H9 (cell line): ENCODE measurements at regions not wholly inside any gene's neighbourhood (a gene's known extent, or its start where the extent isn't known, plus 50 kb on each side); places are given as distances from the start of the nearest gene placed in this dataset.

Experiments
- DNase-seq: peaks from one replicate; pipeline ENCODE4 v3.0.0-alpha.2; 2017
- H2AFZ ChIP-seq: one replicate; pipeline ENCODE4 v1.6.1; 2013; ENCODE audit warnings: mild to moderate bottlenecking, low read length, control low read depth, moderate library complexity
- H2AK5ac ChIP-seq: 2 replicates; pipeline ENCODE4 v1.6.1; 2013; ENCODE audit warnings: low read length, control low read depth, mixed read lengths; ENCODE audit not compliant: insufficient read length
- H2BK120ac ChIP-seq: one replicate; pipeline ENCODE4 v1.6.1; 2013; ENCODE audit warnings: low read depth, mild to moderate bottlenecking, low read length, control low read depth, inconsistent platforms; ENCODE audit not compliant: poor library complexity, severe bottlenecking
- H2BK12ac ChIP-seq: 2 replicates; pipeline ENCODE4 v1.6.1; 2013; ENCODE audit warnings: low read length, control low read depth, mixed read lengths, low read depth; ENCODE audit not compliant: insufficient read length
- H2BK15ac ChIP-seq: 2 replicates; pipeline ENCODE4 v1.6.1; 2013; ENCODE audit warnings: low read depth, low read length, control low read depth
- H2BK20ac ChIP-seq: one replicate; pipeline ENCODE4 v1.6.1; 2013; ENCODE audit warnings: low read depth, mild to moderate bottlenecking, low read length, control low read depth, inconsistent platforms; ENCODE audit not compliant: poor library complexity, severe bottlenecking
- H2BK5ac ChIP-seq: 2 replicates; pipeline ENCODE4 v1.6.1; 2013; ENCODE audit warnings: low read length, control low read depth, mixed read lengths; ENCODE audit not compliant: insufficient read length
- H3K14ac ChIP-seq: 2 replicates; pipeline ENCODE4 v1.6.1; 2013; ENCODE audit warnings: low read length, control low read depth; ENCODE audit not compliant: insufficient read depth
- H3K18ac ChIP-seq: 2 replicates; pipeline ENCODE4 v1.6.1; 2013; ENCODE audit warnings: low read depth, mild to moderate bottlenecking, mixed read lengths, low read length, control low read depth; ENCODE audit not compliant: insufficient read length
- H3K23ac ChIP-seq: 2 replicates; pipeline ENCODE4 v1.6.1; 2013; ENCODE audit warnings: low read length, control low read depth, mixed read lengths, low read depth; ENCODE audit not compliant: insufficient read length
- H3K23me2 ChIP-seq: 2 replicates; pipeline ENCODE4 v1.6.1; 2013; ENCODE audit warnings: low read depth, mild to moderate bottlenecking, mixed read lengths, low read length, control low read depth; ENCODE audit not compliant: insufficient read length, poor library complexity, severe bottlenecking
- H3K27ac ChIP-seq: 2 replicates; pipeline ENCODE4 v1.5.1; 2013; ENCODE audit warnings: low read length, control low read depth, mixed read lengths, low read depth; ENCODE audit not compliant: insufficient read length
- H3K27me3 ChIP-seq: 2 replicates; pipeline ENCODE4 v1.6.1; 2013; ENCODE audit warnings: low read length, control low read depth, inconsistent platforms; ENCODE audit not compliant: insufficient read depth
- H3K4ac ChIP-seq: 2 replicates; pipeline ENCODE4 v1.6.1; 2013; ENCODE audit warnings: low read depth, mild to moderate bottlenecking, control low read depth, inconsistent platforms, low read length, moderate library complexity
- H3K4me1 ChIP-seq: 2 replicates; pipeline ENCODE4 v1.6.1; 2013; ENCODE audit warnings: low read length, control low read depth, inconsistent platforms; ENCODE audit not compliant: insufficient read depth
- H3K4me2 ChIP-seq: 2 replicates; pipeline ENCODE4 v1.6.1; 2013; ENCODE audit warnings: low read length, control low read depth, mixed read lengths; ENCODE audit not compliant: insufficient read length, insufficient read depth
- H3K56ac ChIP-seq: 2 replicates; pipeline ENCODE4 v1.6.1; 2013; ENCODE audit warnings: low read depth, mild to moderate bottlenecking, mixed read lengths, low read length, control low read depth; ENCODE audit not compliant: insufficient read length
- H3K79me1 ChIP-seq: 2 replicates; pipeline ENCODE4 v1.6.1; 2013; ENCODE audit warnings: low read depth, mild to moderate bottlenecking, moderate library complexity, low read length, control low read depth, inconsistent platforms; ENCODE audit not compliant: insufficient read depth, poor library complexity, severe bottlenecking
- H3K79me2 ChIP-seq: 2 replicates; pipeline ENCODE4 v1.6.1; 2013; ENCODE audit warnings: low read length, control low read depth, inconsistent platforms; ENCODE audit not compliant: insufficient read depth
- H3K9ac ChIP-seq: 2 replicates; pipeline ENCODE4 v1.6.1; 2013; ENCODE audit warnings: low read length, control low read depth, mixed read lengths; ENCODE audit not compliant: insufficient read length; ENCODE audit errors: extremely low read depth
- H3K9me3 ChIP-seq: one replicate; pipeline ENCODE4 v1.6.1; 2013; ENCODE audit warnings: low read depth, low read length, inconsistent platforms; ENCODE audit not compliant: control insufficient read depth
- H3T11ph ChIP-seq: one replicate; pipeline ENCODE4 v1.6.1; 2013; ENCODE audit warnings: mild to moderate bottlenecking, low read length, control low read depth, inconsistent platforms
- H4K20me1 ChIP-seq: one replicate; pipeline ENCODE4 v1.6.1; 2013; ENCODE audit not compliant: control insufficient read depth, insufficient read length, insufficient read depth
- H4K5ac ChIP-seq: 2 replicates; pipeline ENCODE4 v1.6.1; 2013; ENCODE audit warnings: low read depth, mild to moderate bottlenecking, mixed read lengths, low read length, control low read depth; ENCODE audit not compliant: insufficient read length
- H4K8ac ChIP-seq: replicated peaks from 2 replicates; pipeline ENCODE4 v1.6.1; 2013; ENCODE audit warnings: low read length, control low read depth, mixed read lengths, low read depth; ENCODE audit not compliant: insufficient read length
- H4K91ac ChIP-seq: 2 replicates; pipeline ENCODE4 v1.6.1; 2013; ENCODE audit warnings: low read depth, mild to moderate bottlenecking, moderate library complexity, mixed read lengths, low read length, control low read depth; ENCODE audit not compliant: insufficient read length
- H3K27ac Mint-ChIP-seq, 3 experiments: 2 replicates in 2 of 3; 3 replicates in 1 of 3; pipeline ENCODE4 v1.8.0; 2020 to 2021; ENCODE audit warnings: mixed read lengths in 3 of 3, mild to moderate bottlenecking in 1 of 3, moderate library complexity in 1 of 3
- H3K27me3 Mint-ChIP-seq: 2 replicates; pipeline ENCODE4 v1.8.0; 2021; ENCODE audit warnings: low read depth, mild to moderate bottlenecking, moderate library complexity, mixed read lengths
- H3K36me3 Mint-ChIP-seq, 3 experiments: 2 replicates in 2 of 3; 3 replicates in 1 of 3; pipeline ENCODE4 v1.8.0; 2020 to 2021; ENCODE audit warnings: low read depth in 3 of 3, mixed read lengths in 3 of 3; ENCODE audit not compliant: insufficient read depth in 1 of 3
- H3K4me1 Mint-ChIP-seq, 2 experiments: 2 replicates each; pipeline ENCODE4 v1.8.0; 2020; ENCODE audit warnings: mixed read lengths in 2 of 2
- H3K4me3 Mint-ChIP-seq, 2 experiments: 2 replicates in 1 of 2; 3 replicates in 1 of 2; pipeline ENCODE4 v1.8.0; 2020 to 2021; ENCODE audit warnings: mild to moderate bottlenecking in 2 of 2, mixed read lengths in 2 of 2, moderate library complexity in 1 of 2
- H3K9me3 Mint-ChIP-seq, 2 experiments: 2 replicates in 1 of 2; 3 replicates in 1 of 2; pipeline ENCODE4 v1.8.0; 2020; ENCODE audit warnings: mild to moderate bottlenecking in 2 of 2, mixed read lengths in 2 of 2, moderate library complexity in 1 of 2
- CTCF ChIP-seq: fragments of 200-600 bp; sonication (generic); conservative IDR thresholded peaks from 3 replicates; pipeline ENCODE4 v1.8.0; 2021; ENCODE audit warnings: antibody characterized with exemption, mild to moderate bottlenecking
- WGBS: extraction: QIAGEN DNeasy Blood & Tissue Kit; methylation state at CpG from one replicate; pipeline ENCODE4 v1.1.7; 2013; ENCODE audit warnings: missing lambda C conversion rate, low lambda C conversion rate, mixed read lengths; ENCODE audit not compliant: insufficient read length; ENCODE audit errors: extremely low coverage; 5-methylcytosine and 5-hydroxymethylcytosine counted together

- no peak overlapping the region for H4K8ac ChIP-seq
- H3K9me3 Mint-ChIP-seq = peaks cover 0 to 2% of the 10 kb centered on the region in 2 experiments; a peak in 1 of 5 replicates
- H2BK12ac ChIP-seq = no peak overlapping the region
- no peak overlapping the region for H4K91ac ChIP-seq
- H3K23ac ChIP-seq = no peak overlapping the region
- H3K18ac ChIP-seq = no peak overlapping the region
- H3K36me3 Mint-ChIP-seq = peaks cover 0 to 8% (median 0%) of the 10 kb centered on the region in 3 experiments; a peak in 2 of 7 replicates
- H3K56ac ChIP-seq = no peak overlapping the region
- DNase-seq = no peak
- no peak overlapping the region for H2AFZ ChIP-seq
- TF ChIP-seq CTCF = no peak
- no peak overlapping the region for H2BK20ac ChIP-seq
- no peaks in the 10 kb centered on the region for H3K79me1 ChIP-seq
- no peak overlapping the region for H3K4ac ChIP-seq
- no peaks in the 10 kb centered on the region for H3K4me1 ChIP-seq
- H3K23me2 ChIP-seq = no peaks in the 10 kb centered on the region
- H3K4me3 Mint-ChIP-seq = no peak overlapping the region
- WGBS = no CpG with 5 or more reads among the region's 1 CpG
- H4K5ac ChIP-seq = no peak overlapping the region
- H3K9me3 ChIP-seq = no peaks in the 10 kb centered on the region
- no peak overlapping the region for H2AK5ac ChIP-seq
- H3K27me3 ChIP-seq = no peaks in the 10 kb centered on the region
- H3K27ac Mint-ChIP-seq = no peak overlapping the region
- H2BK5ac ChIP-seq = no peak overlapping the region
- H3K27me3 Mint-ChIP-seq = no peaks in the 10 kb centered on the region
- H3K27ac ChIP-seq = no peak overlapping the region
- no peak overlapping the region for H3T11ph ChIP-seq
- no peaks in the 10 kb centered on the region for H4K20me1 ChIP-seq
- H2BK15ac ChIP-seq = no peak overlapping the region
- H3K4me1 Mint-ChIP-seq = peaks cover 10 to 16% of the 10 kb centered on the region in 2 experiments
- no peak overlapping the region for H3K9ac ChIP-seq
- no peak overlapping the region for H2BK120ac ChIP-seq
- no peak overlapping the region for H3K4me2 ChIP-seq
- no peaks in the 10 kb centered on the region for H3K79me2 ChIP-seq
- no peak overlapping the region for H3K14ac ChIP-seq
These were observed 181.2 kb upstream of the MIS18BP1 start for GRCh38 chr14:45434221-45434620.
